Lung microvascular endothelial cell (primary cell): ENCODE measurements at regions not wholly inside any gene's neighbourhood (a gene's known extent, or its start where the extent isn't known, plus 50 kb on each side); places are given as distances from the start of the nearest gene placed in this dataset.
"Not testable (repeated sequence)": the region's sequence is repeated elsewhere in the genome, so short reads cannot be mapped to it uniquely, and the experiment has no call there.

Experiments
- DNase-seq, 2 donors: peaks; one replicate each; pipeline versions ENCODE4 v3.0.0 to v3.0.0-alpha.2; 2010; ENCODE audit warnings: low read depth in 2 of 2

DNA sequence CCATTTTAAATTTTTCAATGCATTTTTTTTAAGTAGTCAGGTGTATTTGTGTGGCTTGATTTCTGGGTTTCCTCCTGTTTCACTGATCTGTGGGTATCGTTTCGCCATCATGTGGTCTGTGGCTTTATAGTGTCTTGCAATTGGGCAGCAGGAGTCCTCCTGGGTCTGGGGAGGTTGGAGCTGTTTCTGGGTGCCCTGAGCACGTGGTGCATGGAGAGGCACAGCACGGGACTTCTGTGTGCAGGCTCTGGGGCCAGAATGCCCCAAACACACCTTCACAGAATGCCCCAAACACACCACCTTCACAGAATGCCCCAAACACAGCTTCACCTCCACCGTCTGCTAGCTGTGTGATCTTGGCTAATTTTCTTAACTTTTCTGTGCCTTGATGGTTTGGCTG, 82.6 kb upstream of the COL5A1 start:
- no peak for DNase-seq

DNA sequence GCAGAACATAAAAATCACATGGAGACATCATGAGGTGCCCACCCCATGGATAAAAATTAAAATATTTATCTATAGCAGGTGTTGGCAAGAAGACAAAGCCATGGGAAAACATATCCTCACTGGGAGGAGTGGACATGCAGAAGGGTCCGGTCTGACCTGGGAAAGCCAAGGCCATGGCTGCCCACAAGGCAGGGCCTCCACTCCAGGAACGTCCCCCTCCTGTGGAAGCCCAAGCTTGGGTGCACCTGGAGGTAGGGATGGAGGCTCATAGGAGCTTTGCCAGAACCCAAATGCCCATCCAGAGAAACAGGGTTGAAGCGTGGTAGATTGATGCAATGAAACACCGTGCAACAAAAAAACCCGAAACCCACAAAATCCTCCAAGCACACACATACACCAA, 81.4 kb upstream of the COL5A1 start:
- DNase-seq: no peak

DNA sequence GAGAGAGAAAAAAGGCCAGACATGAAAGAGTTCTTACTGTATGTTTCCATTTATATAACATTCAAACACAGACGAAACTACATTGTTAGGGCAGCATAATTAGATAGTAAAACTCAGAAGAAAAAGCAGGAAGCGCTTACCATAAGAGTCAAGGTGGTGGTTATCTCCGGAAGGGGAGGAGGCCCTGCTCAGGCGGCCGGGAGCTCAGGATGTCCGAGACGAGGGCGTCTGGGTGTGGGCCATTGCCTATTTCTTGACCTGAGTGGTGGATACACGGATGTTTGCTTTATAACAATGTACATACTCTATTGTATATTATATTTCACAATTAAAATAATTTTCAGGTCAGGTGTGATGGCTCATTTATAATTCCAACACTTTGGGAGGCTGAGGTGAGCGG, 80.9 kb upstream of the COL5A1 start:
- DNase-seq: no peak

DNA sequence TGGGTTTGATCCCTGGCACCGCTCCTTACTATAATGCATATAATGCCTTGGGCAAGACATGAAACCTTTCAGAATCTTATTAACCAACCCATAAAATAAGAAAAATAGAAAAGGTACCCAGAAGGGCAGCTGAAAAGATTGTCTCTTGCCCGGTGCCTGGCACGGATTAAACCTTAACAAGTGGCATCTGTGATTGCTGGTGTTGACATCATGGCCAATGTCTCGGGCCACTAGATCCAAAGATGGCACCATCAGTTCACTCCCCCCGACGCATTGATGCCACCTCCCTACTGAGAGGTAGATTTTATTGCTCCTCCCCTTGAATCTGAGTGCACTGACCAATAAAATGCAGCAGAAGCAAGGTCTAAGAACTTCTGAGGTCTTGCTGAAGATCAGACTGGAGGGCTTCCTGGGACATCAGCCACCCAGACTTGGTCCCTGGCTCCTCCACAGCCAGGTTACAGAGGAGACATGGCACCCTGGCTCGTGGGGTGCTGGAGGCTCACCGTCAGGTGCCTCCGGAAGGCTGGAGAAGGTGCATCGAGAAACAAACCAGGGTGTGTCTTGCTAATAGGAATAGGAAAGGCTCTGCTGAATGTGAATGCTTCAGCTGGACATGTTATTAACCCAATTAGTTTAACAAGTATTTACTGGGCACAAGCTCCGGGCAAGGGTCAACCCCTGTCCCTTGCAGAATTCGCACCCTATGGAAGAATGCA, 80.0 kb upstream of the COL5A1 start:
- no peak for DNase-seq

DNA sequence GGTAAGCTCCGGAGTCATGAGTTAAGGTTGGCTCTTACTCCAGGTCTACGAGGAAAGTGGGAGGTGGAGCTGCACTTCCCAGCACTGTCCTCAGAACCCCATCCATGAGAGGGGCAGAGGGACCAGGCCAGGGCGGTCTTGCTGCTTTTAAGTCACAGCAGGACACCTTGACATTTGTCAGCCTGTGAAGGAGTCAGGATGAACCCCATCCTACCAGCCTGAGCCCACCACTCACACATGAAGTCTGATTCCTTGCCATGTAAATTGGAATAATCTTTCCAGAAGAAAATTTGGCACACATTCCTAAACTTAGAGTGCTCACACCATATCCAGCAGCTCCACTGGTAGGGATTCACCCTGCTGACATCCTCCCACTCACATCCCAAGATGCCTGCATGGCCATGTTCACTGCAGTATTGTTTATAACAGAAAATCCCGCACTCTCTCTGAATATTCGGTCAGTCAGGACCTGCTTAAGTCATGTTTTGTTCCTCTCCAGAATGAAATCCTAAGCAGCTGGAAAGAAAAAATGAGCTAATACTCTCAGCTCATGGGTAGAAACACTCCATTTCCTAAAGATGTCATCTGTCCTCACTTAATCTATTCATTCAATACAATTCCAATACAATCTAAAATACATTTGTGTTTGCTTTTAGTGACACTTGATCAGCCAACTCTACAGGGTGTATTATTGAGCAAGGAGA, 79.3 kb upstream of the COL5A1 start:
- DNase-seq: no peak

DNA sequence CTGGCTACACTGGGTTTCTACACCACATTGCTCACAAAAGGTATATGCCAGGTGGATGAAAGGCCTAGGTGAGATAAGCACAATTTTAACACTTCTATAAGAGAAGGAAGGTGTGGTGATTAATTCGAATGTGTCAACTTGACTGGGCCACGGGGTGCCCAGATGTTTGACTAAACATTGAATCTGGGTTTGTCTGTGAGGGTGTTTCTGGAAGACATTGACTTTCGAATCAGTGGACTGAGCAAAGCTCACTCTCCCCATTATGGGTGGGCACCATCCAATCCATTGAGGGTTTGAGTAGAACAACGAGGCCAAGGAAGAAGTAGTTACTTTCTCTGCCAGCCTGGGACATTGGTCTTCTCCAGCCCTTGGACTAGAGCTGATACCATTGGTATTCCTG, 78.2 kb upstream of the COL5A1 start:
- no peak for DNase-seq

DNA sequence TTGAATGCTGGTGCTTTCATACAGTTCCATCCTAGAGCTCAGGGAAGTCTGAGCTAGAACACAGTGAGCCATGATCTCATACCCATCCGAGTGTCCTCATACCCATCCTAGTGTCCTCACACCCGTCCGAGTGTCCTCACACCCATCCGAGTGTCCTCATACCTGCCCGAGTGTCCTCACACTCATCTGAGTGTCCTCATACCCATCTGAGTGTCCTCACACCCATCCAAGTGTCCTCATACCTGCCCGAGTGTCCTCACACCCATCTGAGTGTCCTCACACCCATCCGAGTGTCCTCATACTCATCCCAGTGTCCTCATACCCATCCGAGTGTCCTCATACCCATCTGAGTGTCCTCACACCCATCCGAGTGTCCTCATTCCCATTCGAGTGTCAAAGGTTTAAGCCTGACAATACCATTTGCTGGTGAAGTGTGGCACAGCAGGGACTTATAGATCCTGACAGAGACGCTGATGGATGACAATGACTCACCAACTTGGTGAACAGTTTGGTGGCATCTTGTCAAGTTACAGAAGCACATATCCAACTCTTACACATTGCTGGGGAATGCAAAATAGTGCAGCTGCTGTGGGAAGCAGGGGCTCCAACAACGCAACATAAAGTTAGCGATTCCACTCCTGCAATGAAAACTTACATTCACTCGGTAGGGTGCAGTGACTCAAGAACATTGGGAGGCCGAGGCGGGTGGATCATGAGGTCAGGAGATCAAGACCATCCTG, 77.0 kb upstream of the COL5A1 start:
- DNase-seq: no peak

DNA sequence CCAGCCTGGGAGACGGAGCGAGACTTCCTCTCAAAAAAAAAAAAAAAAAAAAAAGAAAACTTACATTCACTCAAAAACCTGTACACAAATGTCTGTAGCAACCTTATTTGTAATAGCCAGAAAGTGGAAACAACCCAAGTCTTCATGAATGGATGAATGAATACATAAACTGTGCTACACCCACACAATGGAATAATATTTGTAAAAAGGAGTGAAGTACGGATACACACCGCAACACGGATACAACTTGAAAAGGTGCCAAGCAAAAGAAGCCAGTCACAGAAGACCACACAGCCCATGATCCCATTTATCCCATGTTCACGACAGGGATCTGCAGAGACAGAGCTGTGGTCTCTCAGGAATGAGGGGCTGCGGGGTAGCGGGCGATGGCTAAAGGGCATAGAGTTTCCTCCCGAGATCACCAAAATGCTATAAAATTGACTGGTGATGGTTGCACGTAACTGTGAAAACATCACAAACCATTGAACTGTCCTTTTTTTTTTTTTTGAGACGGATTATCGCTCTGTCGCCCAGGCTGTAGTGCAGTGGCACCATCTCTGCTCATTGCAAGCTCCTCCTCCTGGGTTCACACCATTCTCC, 76.2 kb upstream of the COL5A1 start:
- DNase-seq: no peak

DNA sequence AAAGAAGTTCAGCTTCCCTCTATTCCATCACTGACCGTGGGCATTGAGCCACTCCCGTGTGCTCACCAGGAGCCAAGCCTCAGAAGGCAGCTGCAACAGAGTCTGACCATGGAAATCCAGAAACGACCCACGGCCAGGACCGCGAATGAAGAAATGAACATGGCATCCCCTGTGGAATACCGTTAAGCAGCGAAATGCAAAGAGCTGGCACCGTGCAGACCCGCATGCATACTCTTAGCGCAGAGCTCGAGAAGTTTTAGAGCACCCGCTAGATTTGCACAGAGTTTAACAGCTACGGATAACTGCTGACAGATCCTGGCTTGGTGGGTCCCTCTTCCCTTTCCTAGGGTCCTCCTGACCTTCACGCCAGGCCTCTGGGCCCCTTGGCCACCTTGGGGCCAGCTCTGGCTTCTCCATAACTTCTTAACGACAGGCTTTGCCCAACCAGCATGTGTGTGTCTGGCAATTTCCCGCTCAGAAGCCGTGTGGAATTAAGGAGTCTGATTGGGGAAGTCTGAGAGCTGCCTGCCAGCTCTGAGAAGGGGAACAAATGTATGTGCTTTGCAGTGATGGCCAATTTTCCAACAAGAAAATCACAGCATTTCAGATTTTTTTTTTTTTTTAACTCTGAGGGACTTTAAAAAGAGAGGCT, 75.3 kb upstream of the COL5A1 start:
- no peak for DNase-seq

DNA sequence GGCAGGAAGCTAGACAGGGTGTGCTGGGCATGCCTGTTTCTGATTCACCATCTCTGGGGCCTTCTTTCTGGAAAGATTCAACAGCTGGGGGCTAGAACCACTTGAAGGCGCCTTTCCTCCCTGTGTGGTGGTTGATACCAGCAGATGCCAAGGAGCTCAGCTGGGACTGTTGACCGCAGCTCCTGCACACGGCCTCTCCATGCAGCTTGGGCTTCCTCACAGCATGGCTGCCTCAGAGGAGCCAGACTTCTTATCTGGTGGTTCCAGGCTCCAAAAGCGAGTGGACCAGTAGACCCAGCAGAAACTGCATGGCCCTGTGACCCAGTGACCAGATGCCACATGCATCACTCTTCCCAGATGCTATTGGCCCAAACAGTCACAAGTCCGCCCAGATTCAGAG, 74.7 kb upstream of the COL5A1 start:
- DNase-seq: no peak

DNA sequence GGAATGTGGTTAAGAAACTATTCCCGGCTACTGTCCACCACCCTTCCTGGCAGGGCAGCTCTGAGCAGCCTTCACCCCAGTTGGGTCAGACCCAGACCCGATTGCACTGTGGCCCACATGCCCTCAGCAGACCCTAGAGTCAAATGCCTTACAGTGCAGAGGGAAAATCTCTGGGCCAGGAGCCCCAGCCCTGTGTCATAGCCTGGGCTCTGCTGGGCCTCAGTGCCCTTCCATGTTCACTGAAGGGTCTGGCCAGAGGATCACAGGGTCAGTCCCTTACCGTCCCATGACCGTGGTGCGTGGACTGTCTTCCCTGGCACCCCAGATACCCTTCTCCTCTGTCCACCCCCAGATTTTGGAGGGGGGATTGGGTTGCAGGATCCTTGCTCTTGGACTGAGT, 73.5 kb upstream of the COL5A1 start:
- no peak for DNase-seq

DNA sequence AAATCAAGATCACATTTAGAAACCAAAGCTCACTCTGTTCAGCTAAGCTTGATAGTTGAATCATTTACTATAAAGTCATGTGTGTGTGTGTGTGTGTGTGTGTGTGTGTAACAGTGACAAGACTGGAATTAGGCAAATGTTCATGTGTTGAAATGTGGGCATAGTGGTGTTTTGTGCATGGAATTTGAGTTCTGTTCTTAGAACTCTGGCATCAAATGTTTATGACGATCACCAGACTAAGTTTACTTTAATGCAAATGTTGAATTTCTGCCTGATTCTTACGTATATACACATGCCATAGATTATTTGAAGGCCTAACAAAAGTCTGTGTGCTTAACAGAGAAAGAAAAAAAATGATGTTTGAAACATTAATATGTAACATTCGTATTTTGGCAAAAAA, 72.8 kb upstream of the COL5A1 start:
- no peak for DNase-seq

DNA sequence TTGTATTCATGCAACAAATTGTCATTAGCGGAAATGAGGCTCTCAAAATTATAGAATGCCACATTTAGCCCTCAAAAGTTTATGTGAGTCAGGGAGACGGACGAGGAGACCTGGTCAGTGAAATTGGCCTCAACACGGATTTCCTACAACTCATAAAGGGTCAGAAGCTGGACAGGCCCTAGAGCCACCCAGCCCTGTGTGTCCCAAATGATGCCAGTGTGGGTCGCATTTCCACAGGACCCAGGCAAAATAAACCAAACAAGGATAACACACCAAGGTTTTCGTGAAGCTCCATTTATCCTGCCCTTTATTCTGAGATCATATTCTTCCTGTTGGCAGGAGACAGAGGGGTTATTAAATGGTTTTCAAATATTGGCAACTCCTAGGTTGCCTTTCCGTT, 72.0 kb upstream of the COL5A1 start:
- no peak for DNase-seq

DNA sequence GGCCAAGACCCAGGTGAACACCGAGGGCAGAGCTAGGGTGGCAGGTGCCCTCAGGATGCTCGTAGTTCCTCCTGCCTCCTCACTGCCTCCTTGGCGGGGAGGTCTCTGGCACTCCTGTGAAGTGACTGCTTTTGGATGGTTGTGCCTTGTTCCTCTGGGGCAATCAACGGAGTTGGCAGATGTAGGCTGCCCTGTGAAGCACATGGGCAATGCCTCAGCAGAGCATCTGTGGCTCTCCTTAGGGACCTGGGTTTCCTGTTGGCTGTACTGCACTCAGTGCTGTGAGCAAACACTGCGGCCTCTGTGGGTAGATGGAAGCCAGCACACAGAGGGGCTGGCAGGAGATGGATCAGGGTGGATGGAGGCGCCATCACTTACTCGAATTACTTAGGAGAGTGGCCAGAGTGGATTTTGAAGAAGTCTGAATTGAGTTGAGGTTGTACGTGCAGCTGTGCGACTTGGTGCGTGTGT, 71.4 kb upstream of the COL5A1 start:
- no peak for DNase-seq

DNA sequence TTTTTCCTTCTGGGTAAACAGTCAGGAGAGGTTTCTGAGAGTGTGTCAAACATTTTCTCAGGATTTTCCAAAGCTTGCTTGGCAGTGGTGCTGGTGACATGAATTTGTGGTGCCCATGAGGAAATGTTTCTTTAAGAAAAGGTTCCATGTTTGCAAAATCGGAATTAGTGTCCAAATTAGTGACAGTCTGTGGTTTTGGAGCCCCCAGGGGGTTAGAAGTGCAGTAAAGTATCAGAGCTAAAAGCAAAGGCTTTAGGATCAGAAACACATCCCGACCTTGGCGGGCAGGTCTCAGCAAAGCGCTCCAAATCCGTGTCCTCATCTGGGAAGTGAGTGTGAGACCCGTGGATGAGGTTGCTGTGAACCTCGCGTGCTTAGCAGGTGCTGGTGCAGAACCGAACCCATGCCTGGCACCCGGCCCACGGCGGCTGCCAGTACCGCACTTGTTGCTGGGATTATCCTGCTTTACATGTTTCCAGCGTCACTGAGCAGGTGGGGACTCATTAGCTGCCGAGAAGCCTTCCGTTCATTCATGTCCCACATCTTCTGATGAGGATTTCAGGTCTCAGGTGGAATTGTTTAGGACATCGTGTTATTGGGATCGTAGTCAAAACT, 70.8 kb upstream of the COL5A1 start:
- no peak for DNase-seq

DNA sequence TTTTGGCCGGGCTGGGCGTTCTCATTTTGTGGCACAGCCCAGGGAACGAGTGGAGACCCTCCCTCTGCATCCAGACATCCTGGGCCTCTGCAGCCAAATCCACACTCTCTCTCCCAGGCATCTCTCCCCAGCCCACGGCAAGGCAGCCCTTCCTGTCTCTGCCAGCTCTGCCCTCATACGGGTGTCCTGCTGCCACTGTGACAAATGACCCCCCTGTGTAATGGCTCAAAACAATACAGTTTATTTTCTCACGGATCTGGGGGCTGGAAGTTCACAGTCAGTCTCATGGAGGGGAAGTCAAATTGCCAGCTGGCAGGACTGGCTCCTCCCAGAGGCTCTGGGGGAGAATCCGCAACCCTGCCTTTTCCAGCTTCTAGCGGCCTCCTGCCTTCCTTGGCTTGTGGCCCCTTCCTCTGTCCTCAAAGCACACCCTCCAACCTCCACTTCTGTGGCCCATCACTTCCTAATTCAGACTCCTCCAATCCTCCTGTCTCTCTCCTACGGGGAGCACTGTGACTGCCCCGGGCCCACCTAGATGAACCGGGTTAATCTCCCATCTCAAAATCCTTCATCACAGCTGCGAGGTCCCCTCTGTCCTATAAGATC, 70.2 kb upstream of the COL5A1 start:
- no peak for DNase-seq

DNA sequence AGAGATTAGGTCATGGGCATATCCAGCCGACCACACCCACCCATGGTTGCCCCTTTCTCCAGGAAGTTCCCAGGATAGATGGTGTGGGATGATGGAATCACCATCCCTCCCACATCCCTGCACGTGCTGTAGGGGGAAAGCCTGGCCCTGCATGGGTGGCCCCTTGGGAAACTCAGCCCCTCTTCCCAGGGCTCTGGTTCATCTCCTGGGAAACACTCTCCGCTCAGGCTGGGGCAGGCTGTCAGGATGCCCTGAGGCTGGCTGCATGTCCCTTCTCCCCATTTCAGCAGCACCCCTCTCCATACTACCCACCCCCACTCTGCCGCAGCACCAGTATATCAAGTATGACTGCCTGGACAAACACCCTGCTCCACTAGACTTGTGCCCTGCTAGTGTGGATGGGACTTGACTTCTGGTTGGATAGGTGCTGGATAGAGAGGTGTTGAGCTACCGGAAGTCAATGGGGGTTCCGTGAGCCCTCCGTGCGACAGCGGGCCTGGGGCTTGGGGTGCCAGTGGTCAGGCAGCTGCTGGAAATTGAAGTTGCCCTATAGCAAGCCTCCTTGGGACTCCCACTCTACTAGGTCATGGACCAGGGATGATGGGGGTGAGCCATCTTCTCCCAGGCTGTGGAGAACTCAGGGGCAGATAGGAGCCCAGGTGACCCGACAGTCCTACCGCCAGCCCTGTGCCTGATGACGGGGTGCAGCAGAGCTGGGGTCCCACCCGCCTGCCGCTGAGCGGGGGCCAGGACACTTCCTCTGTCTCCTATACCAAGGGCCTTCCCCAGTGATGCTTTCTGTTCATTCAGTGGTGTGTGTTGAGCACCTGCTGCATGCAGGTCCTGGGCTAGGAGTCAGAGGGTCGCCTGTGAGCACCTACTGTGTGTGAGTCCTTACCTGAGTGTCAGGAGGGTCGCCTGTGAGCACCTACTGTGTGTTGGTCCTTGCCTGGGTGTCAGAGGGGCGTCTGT, 69.4 kb upstream of the COL5A1 start:
- no peak for DNase-seq

DNA sequence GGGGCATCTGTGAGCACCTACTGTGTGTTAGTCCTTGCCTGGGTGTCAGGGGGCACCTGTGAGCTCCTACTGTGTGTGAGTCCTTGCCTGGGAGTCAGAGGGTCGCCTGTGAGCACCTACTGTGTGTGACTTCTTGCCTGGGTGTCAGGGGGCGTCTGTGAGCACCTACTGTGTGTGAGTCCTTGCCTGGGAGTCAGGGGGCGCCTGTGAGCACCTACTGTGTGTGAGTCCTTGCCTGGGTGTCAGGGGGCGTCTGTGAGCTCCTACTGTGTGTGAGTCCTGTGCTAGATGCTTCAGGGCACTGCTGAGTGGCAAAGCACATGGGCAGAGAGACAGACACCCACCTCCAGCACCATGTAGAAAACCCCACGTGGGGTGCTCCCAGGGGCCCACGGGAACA, 66.9 kb upstream of the COL5A1 start:
- not testable (repeated sequence) for DNase-seq

DNA sequence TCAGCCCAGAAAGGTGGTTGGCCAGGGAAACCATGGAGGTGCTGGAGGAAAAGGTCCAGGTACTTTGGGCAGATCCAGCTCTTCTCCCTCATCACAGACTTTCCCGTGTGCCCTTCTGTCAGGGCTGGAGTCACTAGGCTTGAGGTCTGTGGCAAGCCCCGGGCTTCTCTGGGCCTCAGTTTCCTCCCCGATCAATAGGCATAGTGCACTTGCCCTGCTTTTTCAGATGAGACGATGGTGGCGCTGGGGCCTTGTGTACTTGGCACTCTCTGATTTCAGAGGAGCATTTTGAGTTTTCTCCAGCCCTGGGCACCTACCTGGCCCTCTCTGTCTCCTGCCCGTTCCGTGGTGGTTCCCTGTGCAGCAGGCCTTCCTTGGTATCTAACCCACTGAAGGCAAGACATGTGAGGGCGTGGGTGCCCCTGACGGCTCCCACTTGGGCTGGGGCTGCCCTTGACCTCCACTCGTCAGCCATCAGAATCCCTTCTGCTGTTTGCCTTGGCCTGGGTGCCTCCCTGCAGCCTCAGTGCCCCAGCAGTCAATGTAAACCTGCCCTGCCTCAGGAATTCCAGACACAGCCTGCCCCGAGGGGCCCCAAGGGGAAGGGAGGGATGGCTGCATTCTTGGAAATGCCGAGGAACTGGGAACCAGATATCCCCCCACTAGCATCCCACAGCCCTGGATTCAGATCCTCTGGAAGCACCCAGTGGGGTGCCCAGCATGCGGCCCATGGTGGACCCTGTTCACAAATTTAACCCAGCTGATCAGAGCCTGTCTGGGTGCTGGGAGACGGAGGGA, 66.3 kb upstream of the COL5A1 start:
- DNase-seq: no peak
